HG03066 (cell line): ENCODE measurements at regions not wholly inside any gene's neighbourhood (a gene's known extent, or its start where the extent isn't known, plus 50 kb on each side); places are given as distances from the start of the nearest gene placed in this dataset.
"Not testable (repeated sequence)": the region's sequence is repeated elsewhere in the genome, so short reads cannot be mapped to it uniquely, and the experiment has no call there.

Experiments used
- ATAC-seq: cut with Tn5 transposase; IDR thresholded peaks from one replicate; pipeline ENCODE4 v1.9.1; 2021; ENCODE audit warnings: low read depth; ENCODE audit not compliant: unreplicated experiment

DNA sequence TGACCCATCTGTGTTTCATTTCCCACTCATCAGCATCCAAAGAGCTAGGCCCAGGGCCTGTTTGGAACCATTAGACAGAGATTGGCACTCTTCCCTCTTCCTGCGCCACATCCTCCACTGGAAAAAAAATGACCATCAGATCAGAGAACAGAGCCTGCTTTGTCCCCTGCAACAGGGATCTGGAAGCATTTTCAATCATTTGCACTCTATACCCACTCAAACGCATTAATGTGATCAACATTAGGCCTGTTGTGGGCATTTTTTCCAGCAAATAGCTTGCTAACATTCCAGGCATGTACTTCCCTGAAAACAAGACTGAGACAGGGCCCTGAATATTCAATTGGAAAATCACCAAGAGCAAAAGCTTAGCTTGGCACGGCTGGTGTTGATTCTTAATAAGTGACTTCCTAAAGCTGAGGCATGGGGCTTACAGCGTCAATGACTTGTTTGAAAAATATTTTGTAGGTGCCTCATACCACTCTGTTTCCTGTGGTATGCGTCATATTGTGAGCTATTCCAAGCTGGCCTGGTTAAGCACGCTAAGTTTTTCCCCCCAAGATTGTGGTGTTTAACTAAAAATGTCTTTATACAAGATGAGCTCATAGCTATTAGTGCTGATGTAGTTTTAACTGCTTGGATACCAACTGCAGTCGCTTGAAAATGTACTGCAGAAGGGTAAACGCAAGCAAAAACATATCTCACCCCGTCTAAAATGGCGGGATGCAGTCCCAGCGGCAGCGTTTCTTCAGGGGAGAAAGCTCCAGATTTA, 404.4 kb downstream of the SPRY2 start:
- no peak for ATAC-seq

DNA sequence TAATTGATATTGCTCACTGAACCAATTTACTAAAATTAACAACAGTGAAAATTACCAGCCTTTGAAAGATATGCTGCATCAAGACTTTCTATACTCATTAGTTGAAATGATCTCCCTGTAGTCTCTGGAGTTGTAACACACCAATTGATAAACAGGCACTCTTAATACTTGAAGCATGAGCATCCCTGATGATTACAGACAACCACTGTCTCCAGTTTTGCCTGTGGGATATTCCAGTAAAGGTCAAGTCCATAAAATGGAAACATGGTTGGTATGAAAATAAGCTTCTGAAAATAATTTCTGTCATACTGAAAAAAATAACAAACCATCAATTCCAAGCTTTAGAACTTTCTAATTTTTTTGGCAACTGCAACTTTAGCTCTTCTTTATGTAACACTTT, 405.8 kb downstream of the SPRY2 start:
- ATAC-seq = no peak

DNA sequence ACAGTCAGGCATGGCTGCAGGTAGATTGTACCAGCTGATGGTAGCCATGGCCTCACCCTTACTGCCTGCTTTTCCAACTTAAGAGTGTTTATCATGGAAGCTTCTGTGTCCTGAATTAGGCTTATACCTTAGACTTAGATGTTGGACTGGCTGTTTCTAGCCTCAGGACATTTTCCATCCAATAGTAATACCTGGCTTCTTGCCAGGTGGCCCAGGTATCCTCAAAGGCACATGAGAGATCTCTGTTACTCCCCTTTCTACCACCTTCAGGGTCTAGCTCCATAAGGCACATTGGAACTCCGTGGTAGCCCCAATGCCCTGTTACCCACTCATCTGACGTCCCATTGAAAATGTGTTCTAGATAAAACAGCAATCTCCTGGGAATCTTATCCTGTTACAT, 407.5 kb downstream of the SPRY2 start:
- no peak for ATAC-seq

DNA sequence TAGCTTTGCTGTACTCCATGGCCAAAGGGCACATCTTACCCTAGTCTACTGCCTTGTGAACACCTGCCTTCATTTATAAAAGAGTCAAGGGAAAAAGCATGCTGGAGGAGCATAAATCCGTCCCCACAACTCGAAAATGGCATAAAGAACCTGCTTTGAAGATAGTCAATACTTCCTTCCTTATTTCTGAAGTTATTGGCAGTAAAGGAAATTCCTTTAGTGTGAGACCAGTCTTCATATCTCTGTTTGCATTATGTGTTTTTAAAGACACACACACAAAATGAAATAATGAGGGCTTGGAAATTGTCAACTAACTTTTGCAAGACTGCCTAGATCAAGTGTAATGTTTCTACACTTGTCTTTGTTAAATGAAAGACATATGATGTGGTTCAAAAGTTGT, 408.4 kb downstream of the SPRY2 start:
- ATAC-seq = no peak

DNA sequence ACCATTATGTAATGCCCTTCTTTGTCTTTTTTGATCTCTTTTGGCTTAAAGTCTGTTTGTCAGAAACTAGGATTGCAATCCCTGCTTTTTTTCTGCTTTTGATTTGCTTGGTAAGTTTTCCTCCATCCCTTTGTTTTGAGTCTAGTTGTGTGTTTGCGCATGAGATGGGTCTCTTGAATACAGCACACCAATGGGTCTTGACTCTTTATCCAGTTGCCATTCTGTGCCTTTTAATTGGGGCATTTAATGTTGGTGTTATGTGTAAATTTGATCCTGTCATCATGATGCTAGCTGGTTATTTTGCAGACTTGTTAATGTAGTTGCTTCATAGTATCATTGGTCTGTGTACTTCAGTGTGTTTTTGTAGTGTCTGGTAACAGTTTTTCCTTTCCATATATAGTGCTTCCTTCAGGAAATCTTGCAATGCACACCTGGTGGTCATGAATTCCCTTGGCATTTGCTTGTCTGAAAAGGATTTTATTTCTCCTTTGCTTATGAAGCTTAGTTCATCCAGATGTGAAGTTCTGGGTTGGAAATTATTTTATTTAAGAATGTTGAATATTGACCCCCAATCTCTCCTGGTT, 416.9 kb downstream of the SPRY2 start:
- ATAC-seq = not testable (repeated sequence)

DNA sequence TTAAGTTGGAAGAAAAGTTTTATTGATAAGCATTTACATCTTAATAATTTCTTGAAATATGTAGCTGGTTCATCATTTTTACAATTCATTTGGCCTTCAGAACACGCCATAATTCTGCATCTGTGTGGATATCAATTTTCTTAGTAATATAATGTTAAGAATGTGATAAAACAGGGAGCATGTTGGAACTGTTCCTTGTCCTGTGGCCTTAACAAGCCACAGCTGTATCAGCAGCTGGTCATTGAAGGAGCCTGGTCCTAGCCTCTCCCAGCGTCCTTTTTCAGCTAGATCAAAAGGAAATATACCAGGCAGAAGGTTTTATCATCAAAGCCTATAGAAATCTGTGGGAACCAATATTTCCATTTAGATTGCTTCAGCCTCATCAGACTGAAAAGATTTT, 421.8 kb downstream of the SPRY2 start:
- ATAC-seq = no peak

DNA sequence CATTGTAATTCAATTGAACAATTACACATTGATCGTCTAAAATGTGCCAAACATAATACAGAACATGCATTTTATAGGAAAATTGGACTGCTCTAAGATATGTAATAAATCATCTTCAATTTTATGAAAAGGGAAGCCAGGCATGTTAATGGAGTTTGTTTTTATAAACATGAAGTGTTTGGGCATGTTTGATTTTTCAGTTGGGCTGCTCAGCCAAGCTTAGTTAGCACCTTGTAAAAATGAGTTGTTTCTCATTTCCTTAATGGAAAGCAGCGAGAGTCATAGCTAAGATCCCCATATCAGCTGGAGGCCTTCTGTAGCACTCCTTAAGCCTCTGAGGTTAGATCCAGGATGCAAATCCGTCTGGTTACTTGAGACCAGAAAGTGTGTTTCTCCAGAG, 422.3 kb downstream of the SPRY2 start:
- ATAC-seq = no peak

DNA sequence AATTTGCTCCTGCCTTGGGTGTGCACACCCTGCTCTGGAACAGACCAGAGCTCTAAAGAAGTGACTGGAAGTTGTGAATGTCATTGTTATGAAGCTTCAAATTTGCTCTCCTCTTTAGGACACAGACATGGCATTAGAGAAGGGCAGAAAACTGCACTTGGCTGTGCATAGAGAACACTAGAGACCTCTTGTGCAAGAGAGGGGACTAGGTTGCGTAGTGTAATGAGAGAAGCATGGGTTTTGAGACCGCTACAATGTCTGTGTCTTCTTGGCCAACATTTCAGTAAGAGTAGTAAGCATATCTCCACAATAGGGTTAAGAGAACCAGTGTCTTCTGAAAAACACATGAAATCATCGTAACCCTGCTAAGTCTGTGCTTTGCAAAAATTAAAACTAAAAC, 423.3 kb downstream of the SPRY2 start:
- no peak for ATAC-seq

DNA sequence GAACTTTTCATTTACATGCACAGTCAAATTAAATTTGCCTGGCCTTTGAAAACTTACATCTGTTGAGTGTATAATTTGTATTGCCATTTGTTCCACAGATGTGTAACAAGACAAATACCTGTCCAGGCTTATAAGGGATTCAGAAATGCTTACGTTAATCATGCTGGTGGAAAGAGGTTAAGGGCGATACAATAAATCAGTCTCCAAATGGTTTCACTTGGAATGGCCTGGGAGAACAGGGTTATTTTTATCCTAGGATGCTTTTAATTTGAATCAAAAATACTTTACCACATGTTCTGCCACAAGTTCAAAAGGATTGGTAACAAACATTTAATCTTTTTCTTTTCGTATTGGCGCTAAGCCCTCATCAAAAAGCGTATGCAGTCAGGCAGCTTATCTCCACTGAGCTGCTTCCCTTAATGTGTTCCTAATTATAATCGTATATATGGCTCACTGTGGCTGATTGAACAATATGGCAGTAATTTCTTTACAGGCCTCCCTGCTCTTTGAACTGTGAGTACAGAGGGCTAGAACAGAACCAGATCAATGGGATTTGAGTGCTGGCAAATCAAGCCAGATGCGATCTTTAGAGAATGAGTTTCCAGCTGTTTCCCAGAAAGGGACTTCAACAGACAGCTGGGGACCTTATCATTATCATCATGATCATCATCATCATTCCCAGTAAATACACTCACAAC, 425.7 kb downstream of the SPRY2 start:
- no peak for ATAC-seq

DNA sequence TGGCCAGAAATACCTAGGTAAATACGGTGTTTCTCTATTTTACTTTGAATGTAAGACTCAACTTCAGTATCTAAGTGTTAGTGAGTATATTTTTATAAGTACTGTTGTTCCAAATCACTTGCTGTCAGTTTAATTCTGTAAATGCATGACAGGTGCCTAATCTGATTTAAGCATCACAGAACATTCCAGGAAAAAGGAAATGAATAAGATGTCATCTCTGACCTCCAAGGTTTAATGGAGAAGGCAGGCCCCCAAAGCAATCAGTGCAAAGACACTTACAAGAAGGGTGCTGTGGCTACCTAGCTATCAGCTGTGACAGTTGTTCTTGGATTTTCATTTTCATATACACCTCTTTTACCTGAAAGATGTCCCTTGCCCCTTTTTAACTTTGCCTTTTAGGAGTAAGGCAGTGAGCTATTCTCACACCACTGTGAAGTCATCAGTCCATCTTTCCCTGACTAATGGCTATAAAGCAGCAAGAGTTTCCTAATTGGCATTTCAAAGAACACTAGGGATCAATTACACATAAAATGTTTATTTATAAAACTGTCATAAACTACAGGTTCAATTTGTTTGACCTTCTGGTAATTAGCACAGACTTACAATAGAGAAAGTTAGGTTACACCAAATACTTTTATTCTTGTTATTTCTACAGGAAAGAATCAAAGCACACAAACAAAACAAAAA, 427.6 kb downstream of the SPRY2 start:
- no peak for ATAC-seq

DNA sequence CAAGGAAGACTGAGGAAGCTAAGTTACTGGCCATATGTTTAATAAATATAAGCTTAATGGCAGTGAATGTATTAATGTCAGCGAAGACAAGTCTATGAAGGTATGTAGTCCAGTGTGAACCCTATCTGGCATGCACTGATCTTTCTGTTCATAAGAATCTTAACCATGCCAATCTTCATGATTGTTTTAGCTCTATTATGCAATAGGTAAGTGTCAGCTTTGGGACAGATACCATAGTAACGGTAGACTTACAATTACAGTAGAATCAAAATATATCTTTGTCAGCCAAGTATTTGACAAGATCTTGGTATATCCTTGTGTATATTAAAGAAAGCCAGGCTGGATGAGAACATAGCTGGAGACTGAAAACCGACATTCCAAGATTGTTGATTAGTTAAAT, 428.5 kb downstream of the SPRY2 start:
- no peak for ATAC-seq

DNA sequence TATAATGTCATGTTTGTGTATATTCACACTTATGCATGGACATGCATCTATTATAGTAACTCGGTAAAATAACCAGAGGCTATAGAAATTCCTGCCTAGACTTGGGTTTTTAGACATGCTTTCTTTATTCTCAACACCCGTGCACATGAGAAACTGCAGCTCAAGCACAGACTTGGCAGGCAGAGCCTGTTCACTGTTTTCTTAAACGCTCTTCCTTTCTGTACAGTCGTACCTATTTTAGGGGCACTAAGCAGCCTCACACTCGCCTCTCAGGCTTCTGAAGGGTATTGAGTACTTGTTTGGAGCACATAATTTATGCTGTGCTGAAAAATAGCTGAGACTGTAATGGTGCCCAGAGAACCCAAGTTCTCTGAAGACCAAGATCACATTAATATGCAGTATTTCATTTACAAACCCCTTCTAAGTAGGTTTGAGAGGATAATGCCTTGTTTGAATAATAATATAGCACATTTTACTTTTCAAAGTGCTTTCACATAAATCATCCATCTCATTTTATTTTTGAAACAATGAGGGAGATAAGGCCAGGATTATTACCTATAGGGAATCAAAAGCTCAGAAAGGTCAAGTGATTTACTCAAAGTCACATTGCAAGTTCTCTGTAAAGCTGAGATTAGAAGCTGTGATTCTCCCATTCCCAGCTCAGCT, 429.9 kb downstream of the SPRY2 start:
- ATAC-seq = no peak

DNA sequence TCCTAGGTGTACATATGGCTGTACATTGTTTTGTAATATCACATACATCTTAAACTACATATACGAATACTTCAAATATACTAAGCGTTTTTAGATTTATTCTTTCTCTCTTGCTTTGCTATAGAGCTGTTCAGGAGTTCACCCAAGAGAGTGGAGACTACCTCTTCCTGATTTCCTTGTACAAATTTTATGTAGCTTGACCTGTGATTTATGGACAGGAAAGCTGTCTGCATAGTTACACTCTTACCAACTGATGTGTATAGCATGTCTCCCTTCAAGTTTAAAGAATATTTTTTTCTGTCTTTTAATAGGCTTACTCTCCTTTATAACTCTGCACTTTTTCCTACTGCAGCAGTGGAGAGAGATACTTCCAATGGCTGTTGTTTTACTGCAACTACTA, 428.7 kb downstream of the NDFIP2 start:
- no peak for ATAC-seq

DNA sequence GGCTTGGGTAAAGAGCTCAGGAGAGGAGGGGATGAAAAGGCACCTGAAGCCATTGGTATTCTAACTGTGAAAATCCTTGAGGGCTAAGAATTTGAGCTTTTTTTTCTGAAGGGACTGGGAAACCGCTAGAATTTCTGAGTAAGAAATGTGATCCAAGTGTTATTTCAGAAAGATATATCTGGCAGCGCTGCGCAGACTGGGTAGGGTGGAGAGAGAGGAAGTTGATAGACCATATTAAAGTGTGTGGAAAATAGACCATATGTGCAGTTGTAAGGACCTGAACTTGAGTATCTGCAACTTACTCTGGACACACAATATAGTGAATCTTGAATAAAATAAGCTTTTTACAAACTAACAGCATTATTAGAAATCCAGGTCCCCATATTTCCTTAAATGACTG, 427.4 kb downstream of the NDFIP2 start:
- no peak for ATAC-seq

DNA sequence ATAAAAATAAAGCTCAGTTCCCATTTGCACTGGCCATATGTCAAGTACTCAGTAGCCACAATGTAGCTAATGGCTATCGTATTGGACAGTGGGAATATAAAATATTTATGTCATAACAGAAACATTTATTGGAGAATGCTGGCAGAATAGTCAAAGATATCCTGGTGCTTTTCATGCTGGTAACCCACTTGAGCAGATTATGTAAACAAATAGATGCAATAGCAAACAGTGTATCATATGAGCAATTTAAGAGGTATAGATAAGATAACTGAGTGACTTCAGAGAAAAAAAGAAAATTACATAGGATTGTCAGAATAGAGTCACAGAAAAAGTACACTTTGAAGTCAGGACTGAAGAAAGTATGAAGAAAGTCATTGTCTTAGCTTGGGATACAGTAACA, 426.6 kb downstream of the NDFIP2 start:
- ATAC-seq = no peak

DNA sequence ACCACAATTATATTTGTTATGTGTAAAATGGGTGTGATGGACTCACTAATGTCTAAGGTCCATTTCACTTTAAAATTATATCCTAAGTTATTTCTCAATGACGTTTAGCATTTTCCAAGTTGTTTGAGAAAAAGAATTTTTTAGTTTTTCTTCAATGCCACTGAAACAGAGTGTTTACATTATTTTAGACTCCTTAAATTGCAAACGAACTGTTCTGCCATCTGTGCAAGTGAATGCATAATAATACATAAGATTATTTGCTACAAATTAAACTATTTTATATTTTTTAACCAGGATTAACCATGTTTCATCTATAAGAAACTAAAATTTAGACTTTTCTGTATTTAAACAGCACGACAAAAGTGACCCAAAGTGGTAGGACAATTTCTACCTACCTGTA, 425.4 kb downstream of the NDFIP2 start:
- no peak for ATAC-seq

DNA sequence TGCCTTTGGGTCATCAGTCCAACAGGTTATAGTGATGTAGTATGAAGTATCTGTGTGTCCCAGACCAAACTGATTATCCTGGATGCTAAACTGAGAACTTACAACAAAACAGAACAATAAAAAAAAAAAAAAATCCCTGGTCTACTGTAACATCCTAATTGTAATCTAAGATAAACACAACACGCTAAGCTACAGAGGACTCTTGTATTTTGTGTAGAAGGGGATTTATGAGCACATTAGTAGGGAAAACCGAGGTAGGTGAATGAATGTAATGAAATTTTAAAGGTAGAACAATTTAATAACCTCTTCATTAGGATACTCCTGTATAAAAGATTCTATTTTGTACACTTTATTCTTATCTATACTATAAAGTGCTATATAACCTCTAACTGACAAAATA, 424.1 kb downstream of the NDFIP2 start:
- ATAC-seq = no peak

DNA sequence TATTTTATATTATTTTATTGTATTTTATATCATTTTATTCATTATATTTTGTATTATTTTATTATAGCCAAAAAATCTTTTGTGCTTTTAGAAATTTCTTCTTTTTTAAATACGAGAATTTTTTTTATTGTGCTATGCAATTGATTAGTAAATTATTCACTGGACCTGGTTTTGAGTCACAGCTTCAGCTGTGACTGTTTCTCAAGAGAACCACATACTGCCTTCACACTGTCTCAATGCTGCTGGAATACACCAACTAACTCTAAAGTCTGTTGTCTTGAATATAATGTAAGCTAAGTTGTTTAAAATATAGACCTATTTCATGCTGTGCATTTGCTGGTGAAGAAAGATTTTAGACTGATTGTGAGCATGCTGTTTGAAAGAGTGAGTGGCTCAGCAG, 423.6 kb downstream of the NDFIP2 start:
- ATAC-seq = no peak

DNA sequence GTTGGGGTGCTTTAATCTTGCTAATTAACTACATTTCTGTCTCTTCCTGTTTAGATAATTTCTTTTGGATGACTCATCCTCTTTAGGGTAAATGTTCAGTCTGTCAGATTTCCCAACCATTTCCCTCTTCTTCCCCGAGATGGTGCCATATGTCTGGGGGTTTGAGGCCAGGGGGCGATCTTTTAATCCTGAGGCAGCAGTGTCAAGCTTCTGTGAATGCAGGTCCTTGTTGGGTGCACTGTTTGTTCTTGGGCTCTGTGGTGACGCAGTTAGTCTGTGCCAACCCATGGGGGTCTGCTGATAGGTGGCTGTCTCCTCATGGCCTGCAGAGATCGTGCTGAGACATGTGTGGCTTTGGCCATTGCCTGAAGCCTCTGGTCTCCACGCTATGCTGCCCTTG, 420.4 kb downstream of the NDFIP2 start:
- ATAC-seq = no peak

DNA sequence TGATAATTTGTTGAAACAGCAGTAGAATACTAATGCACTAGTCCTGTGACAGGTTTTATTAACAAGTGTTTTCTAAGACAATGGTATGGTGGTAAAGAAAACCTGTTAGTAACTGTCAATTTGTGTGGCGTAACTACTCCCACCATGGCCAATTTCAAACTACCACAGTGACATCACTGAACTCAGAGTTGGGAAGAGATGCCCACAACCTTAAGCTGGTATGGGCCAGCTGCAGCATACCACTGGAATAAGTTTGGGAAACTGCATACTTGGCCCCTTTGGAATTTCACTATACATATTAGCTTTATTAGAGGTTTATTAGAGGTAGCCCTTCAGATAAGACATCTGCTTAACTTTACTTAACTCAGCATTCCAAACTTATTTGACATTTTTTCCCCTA, 419.4 kb downstream of the NDFIP2 start:
- no peak for ATAC-seq

DNA sequence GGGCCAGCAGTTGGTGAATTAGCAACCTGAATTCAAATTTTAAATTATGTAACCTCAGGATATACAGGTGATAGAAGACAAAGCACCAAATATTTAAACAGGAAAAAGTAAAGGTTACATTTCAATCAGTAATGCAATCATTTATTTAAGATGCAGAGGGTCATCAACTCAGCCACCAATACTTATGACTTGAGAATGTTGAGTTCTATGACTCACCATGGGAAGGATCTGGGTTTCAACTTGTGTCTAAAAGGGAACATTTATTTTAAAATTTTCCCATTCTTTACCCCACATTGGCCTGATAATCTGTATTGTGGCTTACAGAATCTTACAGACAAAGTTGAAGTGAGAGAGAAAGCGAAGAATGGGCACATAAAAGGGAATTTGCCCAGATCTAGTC, 418.0 kb downstream of the NDFIP2 start:
- no peak for ATAC-seq
